CD4-positive, alpha-beta T cell treated with Interleukin-2 at 100 ng/mL for 4 hours (primary cell): ENCODE measurements at regions not wholly inside any gene's neighbourhood (a gene's known extent, or its start where the extent isn't known, plus 50 kb on each side); places are given as distances from the start of the nearest gene placed in this dataset.

ENCODE experiments used
- DNase-seq: peaks from one replicate; pipeline ENCODE4 v3.0.0-alpha.2; 2020; ENCODE audit warnings: low spot score

- no peak for DNase-seq
Measured at GRCh38 chr7:145644426-145645134, 472.0 kb upstream of the CNTNAP2 start.

DNA sequence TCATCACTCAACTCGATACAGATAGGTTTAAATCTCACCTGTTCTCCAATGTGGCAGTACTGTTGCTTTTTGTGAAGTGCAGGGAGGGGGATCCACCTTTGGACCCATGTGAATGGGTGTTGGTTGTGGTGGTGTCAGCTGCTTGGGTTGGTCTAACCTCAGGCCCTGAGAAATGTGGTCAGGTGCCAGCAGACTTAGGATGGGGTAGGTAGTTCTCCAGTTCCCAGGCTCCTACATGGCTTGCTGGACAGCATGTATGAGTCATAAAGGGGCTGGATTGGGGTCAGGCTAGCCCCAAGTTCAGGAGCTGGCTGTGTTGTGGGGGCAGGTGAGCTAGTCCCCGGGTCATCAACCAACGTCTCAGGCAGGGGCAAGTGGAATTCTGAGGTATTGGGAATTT is 472.6 kb upstream of the CNTNAP2 start:
- no peak for DNase-seq

- no peak for DNase-seq
Measured at GRCh38 chr7:145633513-145633912, 483.1 kb upstream of the CNTNAP2 start.

DNA sequence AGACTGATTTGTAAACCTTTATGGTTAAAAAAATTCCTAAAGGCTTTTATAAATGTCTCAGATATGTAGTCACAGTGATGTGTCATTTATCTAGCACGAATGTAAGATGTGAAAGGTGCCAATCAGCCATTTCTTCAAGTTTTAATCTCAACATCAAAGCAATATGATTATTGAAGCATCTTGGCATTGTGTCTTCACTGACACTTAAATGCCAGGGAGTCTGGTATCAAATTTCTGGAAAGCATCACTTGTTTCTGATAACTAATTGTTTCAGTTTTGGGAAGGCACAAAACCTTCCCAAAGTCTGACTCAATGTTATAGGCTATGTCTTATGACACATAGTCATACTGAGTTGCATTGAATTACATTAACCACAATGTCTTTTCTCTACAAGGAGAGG is 492.0 kb upstream of the CNTNAP2 start:
- no peak for DNase-seq

DNA sequence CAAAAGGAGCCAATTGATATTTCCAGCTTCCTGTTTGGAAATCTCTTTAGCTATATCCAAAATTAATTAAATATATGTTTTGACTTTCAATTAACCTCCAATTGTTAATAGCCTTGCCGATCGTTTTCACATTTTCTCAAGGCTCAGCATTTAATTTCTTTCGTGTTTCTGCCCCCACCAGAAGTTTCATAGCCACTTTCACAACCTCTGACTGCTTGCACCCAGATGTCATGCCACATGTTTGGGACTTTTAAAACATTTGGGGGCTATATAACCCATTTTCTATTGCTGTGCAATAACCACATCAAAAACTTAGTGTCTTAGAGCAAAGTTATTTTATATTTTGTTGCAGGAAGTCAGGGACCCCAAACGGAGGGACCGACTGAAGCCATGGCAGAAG is 510.6 kb upstream of the CNTNAP2 start:
- no peak for DNase-seq

- DNase-seq: no peak
Measured at GRCh38 chr7:145599376-145599775, 517.2 kb upstream of the CNTNAP2 start.

GRCh38 chr7:145584401-145584800 is 532.2 kb upstream of the CNTNAP2 start:
- DNase-seq: no peak

DNA sequence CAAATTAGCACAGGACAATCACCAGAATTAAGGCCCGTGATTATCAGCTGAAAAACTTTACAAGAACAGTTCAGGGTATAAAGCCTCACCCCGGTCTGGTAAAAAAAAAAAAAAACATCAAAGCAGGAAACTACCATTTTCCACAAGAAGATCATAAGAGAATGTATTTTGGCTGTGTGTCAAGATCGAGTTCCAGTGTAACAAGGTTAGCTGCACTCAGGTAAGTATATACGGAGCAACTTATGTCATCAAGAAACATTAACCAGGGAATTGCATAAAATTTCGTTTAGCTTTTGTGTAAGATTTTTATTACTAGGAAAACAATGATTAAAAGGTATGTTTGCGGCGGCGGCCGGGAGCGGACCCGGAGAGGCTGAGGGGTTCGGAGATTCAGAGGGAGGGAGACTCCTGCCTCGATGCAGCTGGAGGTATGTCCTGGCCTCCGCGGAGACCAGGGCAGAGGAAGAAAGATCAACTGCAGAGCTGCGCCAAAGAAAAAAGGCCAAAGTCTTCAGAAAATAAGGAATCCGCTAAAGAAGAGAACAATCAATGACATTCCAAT is 533.8 kb upstream of the CNTNAP2 start:
- no peak for DNase-seq

DNA sequence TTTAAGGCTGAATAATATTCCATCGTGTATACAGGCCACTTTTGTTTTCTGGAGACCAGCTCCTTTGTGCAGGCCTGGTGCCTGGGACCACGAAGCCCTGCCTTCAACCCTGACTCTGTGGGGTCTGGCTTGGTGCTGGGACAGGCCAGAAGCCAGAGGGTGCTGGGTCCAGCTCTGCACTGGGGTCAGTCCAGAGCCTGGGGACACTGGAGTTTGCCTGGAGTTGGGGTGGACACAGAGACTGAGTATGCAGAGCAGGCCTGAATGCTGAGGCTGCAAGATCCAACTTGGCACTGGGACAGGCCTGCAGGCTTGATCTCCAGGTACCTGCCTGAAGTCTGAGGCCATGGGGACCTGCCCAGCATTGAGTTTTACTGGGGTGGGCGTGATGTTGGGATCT is 558.8 kb upstream of the CNTNAP2 start:
- DNase-seq: no peak

- DNase-seq: no peak
Measured at GRCh38 chr7:145543242-145543641, 573.4 kb upstream of the CNTNAP2 start.

GRCh38 chr7:145539910-145540309 is 576.7 kb upstream of the CNTNAP2 start:
- no peak for DNase-seq

DNA sequence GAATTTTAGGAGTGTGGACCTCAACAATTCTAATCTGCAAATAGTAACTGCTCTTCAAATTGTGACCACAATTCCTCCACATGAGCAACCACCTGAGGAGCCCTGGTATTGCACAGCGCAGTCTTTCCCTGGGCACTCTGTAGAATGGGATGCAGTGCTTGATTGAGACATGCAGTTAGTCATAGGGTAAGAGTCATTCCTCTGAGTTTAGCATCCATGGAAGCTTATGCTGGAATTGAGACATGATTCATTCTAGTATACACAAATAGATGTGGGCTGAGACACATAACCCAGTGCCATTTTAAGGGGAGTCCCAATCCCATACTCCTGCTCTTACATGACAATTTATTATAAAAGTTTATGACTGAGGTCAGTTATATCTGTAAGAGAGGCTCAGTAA is 582.3 kb upstream of the CNTNAP2 start:
- DNase-seq: no peak

DNA sequence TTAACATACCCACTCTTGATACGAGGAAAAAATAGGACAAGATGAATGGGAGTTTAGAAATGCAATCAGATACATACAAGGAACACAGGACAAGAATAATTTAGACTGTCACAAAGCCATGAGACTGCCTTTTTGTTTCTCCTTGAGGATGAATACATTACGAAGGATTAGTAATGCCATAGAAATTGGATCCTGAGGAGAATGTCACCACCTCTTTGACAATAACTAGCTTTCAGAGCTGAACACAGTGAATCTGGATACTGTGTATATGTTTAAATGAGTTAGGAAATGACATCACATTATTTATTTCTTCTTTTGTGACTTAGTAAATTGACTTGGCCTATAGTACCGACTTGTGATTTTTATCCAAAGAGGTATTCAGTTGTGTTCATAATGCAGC is 596.3 kb upstream of the CNTNAP2 start:
- DNase-seq: no peak

DNA sequence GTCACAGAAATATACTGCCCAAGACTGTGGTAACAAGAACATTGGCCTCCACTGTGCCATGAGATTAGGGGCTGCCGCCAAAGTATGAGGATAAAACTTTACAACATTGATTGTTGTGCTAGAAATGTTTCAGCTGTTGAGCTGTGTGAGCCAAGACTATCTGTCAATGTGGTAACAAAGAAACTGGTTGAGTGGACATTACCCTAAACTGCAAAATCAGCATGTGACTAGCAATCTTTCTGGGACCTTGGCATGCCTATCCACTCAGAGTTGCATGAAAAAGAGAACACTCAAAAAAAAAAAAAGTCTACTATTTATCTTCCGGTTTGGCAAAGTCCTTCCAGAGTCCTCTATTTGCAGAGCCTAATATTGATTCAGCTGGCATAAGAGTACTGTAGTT is 605.6 kb upstream of the CNTNAP2 start:
- no peak for DNase-seq

DNA sequence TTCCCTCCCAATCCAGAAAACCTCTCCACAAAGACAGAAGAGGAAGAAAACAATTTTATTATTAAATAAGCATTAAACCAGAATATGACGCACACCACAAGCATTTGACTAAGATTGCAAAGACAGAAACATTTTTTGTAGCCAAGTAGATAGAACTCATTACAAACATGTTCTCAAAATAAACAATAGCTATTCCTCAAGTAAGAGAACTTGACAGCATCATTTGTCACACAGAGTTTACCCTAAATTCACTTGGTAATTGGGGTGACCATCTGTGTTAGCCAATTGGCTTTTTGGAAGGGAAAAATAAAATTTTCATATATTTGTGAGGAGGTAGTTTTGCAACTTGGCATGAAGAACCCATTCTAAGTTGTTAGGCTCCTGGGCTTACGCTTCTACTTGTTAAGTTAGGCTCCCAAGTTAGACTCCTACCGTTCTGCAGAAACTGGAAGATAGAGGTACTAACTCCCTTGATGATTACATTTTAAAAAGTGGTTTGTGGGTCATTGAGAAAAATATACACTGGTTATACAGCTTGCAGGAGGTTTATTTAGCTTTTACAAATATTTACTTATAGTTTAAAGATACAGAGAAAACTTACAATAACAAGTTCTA is 618.6 kb upstream of the CNTNAP2 start:
- DNase-seq: no peak

GRCh38 chr7:145490356-145490755 is 626.2 kb upstream of the CNTNAP2 start:
- DNase-seq: no peak

DNA sequence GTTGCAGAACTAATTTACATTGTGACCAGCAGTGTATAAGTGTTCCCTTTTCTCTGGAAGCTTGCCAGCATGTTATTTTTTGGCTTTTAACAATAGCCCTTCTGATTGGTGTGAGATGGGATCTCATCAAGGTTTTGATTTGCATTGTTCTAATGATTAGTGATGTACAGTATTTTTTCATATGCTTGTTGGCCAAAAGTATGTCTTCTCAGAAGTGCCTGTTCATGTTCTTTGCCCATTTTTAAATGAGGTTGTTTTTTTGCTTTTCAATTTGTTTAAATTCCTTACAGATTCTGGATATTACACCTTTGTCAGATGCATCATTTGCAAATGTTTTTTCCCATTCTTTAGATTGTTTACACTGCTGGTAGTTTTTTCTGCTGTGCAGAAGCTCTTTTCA is 627.0 kb upstream of the CNTNAP2 start:
- no peak for DNase-seq

DNA sequence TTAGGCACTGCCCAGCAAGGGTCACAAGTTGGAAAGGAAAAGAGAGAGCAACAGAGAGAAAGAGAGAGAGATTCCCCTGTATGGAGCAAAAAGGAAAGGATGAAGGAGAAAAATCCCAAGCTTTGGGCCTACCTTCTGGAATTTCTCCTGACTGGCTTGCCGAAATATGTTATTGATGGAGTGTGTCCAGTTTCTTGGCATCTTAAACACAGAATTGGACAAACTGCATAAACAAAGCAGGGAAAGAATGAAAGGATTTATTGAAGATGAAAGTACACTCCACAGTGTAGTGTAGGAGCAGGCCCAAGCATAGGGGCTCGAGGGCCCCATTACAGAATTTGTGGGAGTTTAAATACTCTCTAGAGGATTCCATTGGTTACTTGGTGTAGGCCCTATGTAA is 627.8 kb upstream of the CNTNAP2 start:
- DNase-seq: no peak

DNA sequence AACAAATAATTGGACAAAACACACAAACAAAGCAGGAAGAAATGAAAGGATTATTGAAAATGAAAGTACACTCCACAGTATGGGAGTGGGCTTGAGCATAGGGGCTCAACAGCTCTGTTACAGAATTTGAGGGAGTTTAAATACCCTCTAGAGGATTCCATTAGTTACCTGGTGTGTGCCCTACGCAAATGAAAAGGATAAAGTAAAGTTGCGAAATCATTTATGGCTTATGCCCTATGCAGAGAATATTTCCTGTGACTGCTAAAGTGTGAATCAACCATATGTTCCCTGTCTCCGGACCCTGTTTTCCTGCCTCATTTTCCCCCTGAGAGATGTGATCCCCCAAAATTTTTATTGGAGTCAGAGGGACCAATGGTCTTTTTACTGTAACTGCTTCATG is 634.6 kb upstream of the CNTNAP2 start:
- no peak for DNase-seq

DNA sequence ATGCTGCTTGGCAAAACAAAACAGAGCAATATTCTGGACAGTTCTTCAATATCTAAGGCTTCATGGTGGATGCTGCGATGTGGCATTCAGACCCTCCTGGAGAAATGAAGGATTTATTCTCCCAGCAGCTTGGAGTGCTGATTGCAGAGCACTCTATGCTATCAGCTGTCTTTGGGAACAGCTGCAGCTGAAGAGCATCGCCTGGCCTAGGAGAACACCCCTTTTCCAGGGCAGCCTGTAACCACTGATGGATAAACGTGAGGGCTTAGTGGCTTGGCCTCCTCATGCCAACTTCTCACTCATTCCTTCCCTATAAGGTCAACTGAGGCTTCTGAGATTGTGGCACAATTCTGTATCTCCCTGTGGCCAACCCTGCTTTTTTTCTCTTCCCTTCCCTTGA is 638.1 kb upstream of the CNTNAP2 start:
- DNase-seq: no peak

- DNase-seq: no peak
Measured at GRCh38 chr7:145474009-145474686, 638.3 kb upstream of the TPK1 start.

GRCh38 chr7:145471883-145472282 is 636.0 kb upstream of the TPK1 start:
- no peak for DNase-seq

- DNase-seq: no peak
Measured at GRCh38 chr7:145464287-145464686, 628.4 kb upstream of the TPK1 start.
